ENCODE measurements at regions not wholly inside any gene's neighbourhood (a gene's known extent, or its start where the extent isn't known, plus 50 kb on each side); places are given as distances from the start of the nearest gene placed in this dataset.

DNA sequence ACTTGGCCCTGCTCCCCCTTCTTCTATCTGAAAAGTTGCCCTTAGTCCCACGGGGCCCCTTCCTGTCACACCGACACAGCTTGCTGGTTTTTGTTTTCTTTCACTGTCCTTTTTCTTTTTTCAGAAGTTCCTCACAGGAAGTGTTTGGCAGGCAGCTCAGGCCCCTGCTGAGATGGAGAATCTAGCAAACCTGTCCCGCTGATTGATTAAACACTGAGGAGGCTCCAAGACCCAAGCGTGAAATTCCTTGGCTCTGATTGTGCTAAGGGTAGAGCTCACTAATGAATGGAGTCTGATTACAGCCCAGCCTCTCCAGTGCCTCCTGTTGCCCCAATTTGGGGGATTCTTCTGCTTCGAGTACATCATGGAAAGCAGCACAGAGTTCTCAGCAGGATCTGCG is 365.9 kb upstream of the MEX3C start:
- no peak for TF ChIP-seq POLR2AphosphoS5 (IDR thresholded peaks at IDR 0.05; ENCODE audit: low read depth, low read length)
- TF ChIP-seq TAF1 (IDR thresholded peaks at IDR 0.05; ENCODE audit: borderline replicate concordance, insufficient read depth, low read length): no peak
- no peak for TF ChIP-seq SIN3A (IDR thresholded peaks at IDR 0.05; ENCODE audit: borderline replicate concordance, insufficient read depth, low read length)
- no peak for TF ChIP-seq FOXP2 (optimal IDR thresholded peaks at IDR 0.05; ENCODE audit: borderline replicate concordance, extremely low read depth, extremely low read length, insufficient read depth)
- TF ChIP-seq, protein P1, sequence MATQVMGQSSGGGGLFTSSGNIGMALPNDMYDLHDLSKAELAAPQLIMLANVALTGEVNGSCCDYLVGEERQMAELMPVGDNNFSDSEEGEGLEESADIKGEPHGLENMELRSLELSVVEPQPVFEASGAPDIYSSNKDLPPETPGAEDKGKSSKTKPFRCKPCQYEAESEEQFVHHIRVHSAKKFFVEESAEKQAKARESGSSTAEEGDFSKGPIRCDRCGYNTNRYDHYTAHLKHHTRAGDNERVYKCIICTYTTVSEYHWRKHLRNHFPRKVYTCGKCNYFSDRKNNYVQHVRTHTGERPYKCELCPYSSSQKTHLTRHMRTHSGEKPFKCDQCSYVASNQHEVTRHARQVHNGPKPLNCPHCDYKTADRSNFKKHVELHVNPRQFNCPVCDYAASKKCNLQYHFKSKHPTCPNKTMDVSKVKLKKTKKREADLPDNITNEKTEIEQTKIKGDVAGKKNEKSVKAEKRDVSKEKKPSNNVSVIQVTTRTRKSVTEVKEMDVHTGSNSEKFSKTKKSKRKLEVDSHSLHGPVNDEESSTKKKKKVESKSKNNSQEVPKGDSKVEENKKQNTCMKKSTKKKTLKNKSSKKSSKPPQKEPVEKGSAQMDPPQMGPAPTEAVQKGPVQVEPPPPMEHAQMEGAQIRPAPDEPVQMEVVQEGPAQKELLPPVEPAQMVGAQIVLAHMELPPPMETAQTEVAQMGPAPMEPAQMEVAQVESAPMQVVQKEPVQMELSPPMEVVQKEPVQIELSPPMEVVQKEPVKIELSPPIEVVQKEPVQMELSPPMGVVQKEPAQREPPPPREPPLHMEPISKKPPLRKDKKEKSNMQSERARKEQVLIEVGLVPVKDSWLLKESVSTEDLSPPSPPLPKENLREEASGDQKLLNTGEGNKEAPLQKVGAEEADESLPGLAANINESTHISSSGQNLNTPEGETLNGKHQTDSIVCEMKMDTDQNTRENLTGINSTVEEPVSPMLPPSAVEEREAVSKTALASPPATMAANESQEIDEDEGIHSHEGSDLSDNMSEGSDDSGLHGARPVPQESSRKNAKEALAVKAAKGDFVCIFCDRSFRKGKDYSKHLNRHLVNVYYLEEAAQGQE (IDR thresholded peaks at IDR 0.05; ENCODE audit: insufficient read depth in 1 of 2, low read depth in 2 of 2, low read length in 2 of 2): no peak

Measured in PFSK-1 (cell line).